H9 (cell line): ENCODE measurements at regions not wholly inside any gene's neighbourhood (a gene's known extent, or its start where the extent isn't known, plus 50 kb on each side); places are given as distances from the start of the nearest gene placed in this dataset.

ENCODE experiments used
- DNase-seq: peaks from one replicate; pipeline ENCODE4 v3.0.0-alpha.2; 2017
- H2AFZ ChIP-seq: one replicate; pipeline ENCODE4 v1.6.1; 2013; ENCODE audit warnings: mild to moderate bottlenecking, low read length, control low read depth, moderate library complexity
- H2AK5ac ChIP-seq: 2 replicates; pipeline ENCODE4 v1.6.1; 2013; ENCODE audit warnings: low read length, control low read depth, mixed read lengths; ENCODE audit not compliant: insufficient read length
- H2BK120ac ChIP-seq: one replicate; pipeline ENCODE4 v1.6.1; 2013; ENCODE audit warnings: low read depth, mild to moderate bottlenecking, low read length, control low read depth, inconsistent platforms; ENCODE audit not compliant: poor library complexity, severe bottlenecking
- H2BK12ac ChIP-seq: 2 replicates; pipeline ENCODE4 v1.6.1; 2013; ENCODE audit warnings: low read length, control low read depth, mixed read lengths, low read depth; ENCODE audit not compliant: insufficient read length
- H2BK15ac ChIP-seq: 2 replicates; pipeline ENCODE4 v1.6.1; 2013; ENCODE audit warnings: low read depth, low read length, control low read depth
- H2BK20ac ChIP-seq: one replicate; pipeline ENCODE4 v1.6.1; 2013; ENCODE audit warnings: low read depth, mild to moderate bottlenecking, low read length, control low read depth, inconsistent platforms; ENCODE audit not compliant: poor library complexity, severe bottlenecking
- H2BK5ac ChIP-seq: 2 replicates; pipeline ENCODE4 v1.6.1; 2013; ENCODE audit warnings: low read length, control low read depth, mixed read lengths; ENCODE audit not compliant: insufficient read length
- H3K14ac ChIP-seq: 2 replicates; pipeline ENCODE4 v1.6.1; 2013; ENCODE audit warnings: low read length, control low read depth; ENCODE audit not compliant: insufficient read depth
- H3K18ac ChIP-seq: 2 replicates; pipeline ENCODE4 v1.6.1; 2013; ENCODE audit warnings: low read depth, mild to moderate bottlenecking, mixed read lengths, low read length, control low read depth; ENCODE audit not compliant: insufficient read length
- H3K23ac ChIP-seq: 2 replicates; pipeline ENCODE4 v1.6.1; 2013; ENCODE audit warnings: low read length, control low read depth, mixed read lengths, low read depth; ENCODE audit not compliant: insufficient read length
- H3K23me2 ChIP-seq: 2 replicates; pipeline ENCODE4 v1.6.1; 2013; ENCODE audit warnings: low read depth, mild to moderate bottlenecking, mixed read lengths, low read length, control low read depth; ENCODE audit not compliant: insufficient read length, poor library complexity, severe bottlenecking
- H3K27ac ChIP-seq: 2 replicates; pipeline ENCODE4 v1.5.1; 2013; ENCODE audit warnings: low read length, control low read depth, mixed read lengths, low read depth; ENCODE audit not compliant: insufficient read length
- H3K27me3 ChIP-seq: 2 replicates; pipeline ENCODE4 v1.6.1; 2013; ENCODE audit warnings: low read length, control low read depth, inconsistent platforms; ENCODE audit not compliant: insufficient read depth
- H3K4ac ChIP-seq: 2 replicates; pipeline ENCODE4 v1.6.1; 2013; ENCODE audit warnings: low read depth, mild to moderate bottlenecking, control low read depth, inconsistent platforms, low read length, moderate library complexity
- H3K4me1 ChIP-seq: 2 replicates; pipeline ENCODE4 v1.6.1; 2013; ENCODE audit warnings: low read length, control low read depth, inconsistent platforms; ENCODE audit not compliant: insufficient read depth
- H3K4me2 ChIP-seq: 2 replicates; pipeline ENCODE4 v1.6.1; 2013; ENCODE audit warnings: low read length, control low read depth, mixed read lengths; ENCODE audit not compliant: insufficient read length, insufficient read depth
- H3K56ac ChIP-seq: 2 replicates; pipeline ENCODE4 v1.6.1; 2013; ENCODE audit warnings: low read depth, mild to moderate bottlenecking, mixed read lengths, low read length, control low read depth; ENCODE audit not compliant: insufficient read length
- H3K79me1 ChIP-seq: 2 replicates; pipeline ENCODE4 v1.6.1; 2013; ENCODE audit warnings: low read depth, mild to moderate bottlenecking, moderate library complexity, low read length, control low read depth, inconsistent platforms; ENCODE audit not compliant: insufficient read depth, poor library complexity, severe bottlenecking
- H3K79me2 ChIP-seq: 2 replicates; pipeline ENCODE4 v1.6.1; 2013; ENCODE audit warnings: low read length, control low read depth, inconsistent platforms; ENCODE audit not compliant: insufficient read depth
- H3K9ac ChIP-seq: 2 replicates; pipeline ENCODE4 v1.6.1; 2013; ENCODE audit warnings: low read length, control low read depth, mixed read lengths; ENCODE audit not compliant: insufficient read length; ENCODE audit errors: extremely low read depth
- H3K9me3 ChIP-seq: one replicate; pipeline ENCODE4 v1.6.1; 2013; ENCODE audit warnings: low read depth, low read length, inconsistent platforms; ENCODE audit not compliant: control insufficient read depth
- H3T11ph ChIP-seq: one replicate; pipeline ENCODE4 v1.6.1; 2013; ENCODE audit warnings: mild to moderate bottlenecking, low read length, control low read depth, inconsistent platforms
- H4K20me1 ChIP-seq: one replicate; pipeline ENCODE4 v1.6.1; 2013; ENCODE audit not compliant: control insufficient read depth, insufficient read length, insufficient read depth
- H4K5ac ChIP-seq: 2 replicates; pipeline ENCODE4 v1.6.1; 2013; ENCODE audit warnings: low read depth, mild to moderate bottlenecking, mixed read lengths, low read length, control low read depth; ENCODE audit not compliant: insufficient read length
- H4K8ac ChIP-seq: replicated peaks from 2 replicates; pipeline ENCODE4 v1.6.1; 2013; ENCODE audit warnings: low read length, control low read depth, mixed read lengths, low read depth; ENCODE audit not compliant: insufficient read length
- H4K91ac ChIP-seq: 2 replicates; pipeline ENCODE4 v1.6.1; 2013; ENCODE audit warnings: low read depth, mild to moderate bottlenecking, moderate library complexity, mixed read lengths, low read length, control low read depth; ENCODE audit not compliant: insufficient read length
- H3K27ac Mint-ChIP-seq, 3 experiments: 2 replicates in 2 of 3; 3 replicates in 1 of 3; pipeline ENCODE4 v1.8.0; 2020 to 2021; ENCODE audit warnings: mixed read lengths in 3 of 3, mild to moderate bottlenecking in 1 of 3, moderate library complexity in 1 of 3
- H3K27me3 Mint-ChIP-seq: 2 replicates; pipeline ENCODE4 v1.8.0; 2021; ENCODE audit warnings: low read depth, mild to moderate bottlenecking, moderate library complexity, mixed read lengths
- H3K36me3 Mint-ChIP-seq, 3 experiments: 2 replicates in 2 of 3; 3 replicates in 1 of 3; pipeline ENCODE4 v1.8.0; 2020 to 2021; ENCODE audit warnings: low read depth in 3 of 3, mixed read lengths in 3 of 3; ENCODE audit not compliant: insufficient read depth in 1 of 3
- H3K4me1 Mint-ChIP-seq, 2 experiments: 2 replicates each; pipeline ENCODE4 v1.8.0; 2020; ENCODE audit warnings: mixed read lengths in 2 of 2
- H3K4me3 Mint-ChIP-seq, 2 experiments: 2 replicates in 1 of 2; 3 replicates in 1 of 2; pipeline ENCODE4 v1.8.0; 2020 to 2021; ENCODE audit warnings: mild to moderate bottlenecking in 2 of 2, mixed read lengths in 2 of 2, moderate library complexity in 1 of 2
- H3K9me3 Mint-ChIP-seq, 2 experiments: 2 replicates in 1 of 2; 3 replicates in 1 of 2; pipeline ENCODE4 v1.8.0; 2020; ENCODE audit warnings: mild to moderate bottlenecking in 2 of 2, mixed read lengths in 2 of 2, moderate library complexity in 1 of 2
- WGBS: extraction: QIAGEN DNeasy Blood & Tissue Kit; methylation state at CpG from one replicate; pipeline ENCODE4 v1.1.7; 2013; ENCODE audit warnings: missing lambda C conversion rate, low lambda C conversion rate, mixed read lengths; ENCODE audit not compliant: insufficient read length; ENCODE audit errors: extremely low coverage; 5-methylcytosine and 5-hydroxymethylcytosine counted together
- TF ChIP-seq, protein P1 (sequence below): fragments of 200-600 bp; sonication (generic); conservative IDR thresholded peaks from 3 replicates; pipeline ENCODE4 v1.8.0; 2021; ENCODE audit warnings: antibody characterized with exemption, mild to moderate bottlenecking

- Mint-ChIP-seq H3K4me1 (peaks cover 6 to 7% of the 10 kb centered on the region in 2 experiments), H3K9me3 (peaks cover 5 to 11% of the 10 kb centered on the region in 2 experiments; a peak in 4 of 5 replicates), H3K36me3 (peaks cover 2 to 4% (median 3%) of the 10 kb centered on the region in 3 experiments; a peak in 2 of 7 replicates), H3K27me3 (no peaks in the 10 kb centered on the region; the same call in 1 of the 2 replicates), H3K4me3 (no peak overlapping the region), H3K27ac (no peak overlapping the region)
- H2BK5ac ChIP-seq: no peak overlapping the region
- no peak overlapping the region for H2BK15ac ChIP-seq
- H3K27me3 ChIP-seq: no peaks in the 10 kb centered on the region
- no peaks in the 10 kb centered on the region for H3K23me2 ChIP-seq
- no peaks in the 10 kb centered on the region for H3K9me3 ChIP-seq
- no peak overlapping the region for H3K4ac ChIP-seq
- DNase-seq: no peak
- no CpG with 5 or more reads among the region's 4 CpGs for WGBS
- no peak overlapping the region for H2BK12ac ChIP-seq
- no peak overlapping the region for H3K9ac ChIP-seq
- H3K56ac ChIP-seq: no peak overlapping the region
- H3K23ac ChIP-seq: no peak overlapping the region
- no peak overlapping the region for H2BK120ac ChIP-seq
- H4K8ac ChIP-seq: no peak overlapping the region
- no peak overlapping the region for H3T11ph ChIP-seq
- H3K18ac ChIP-seq: no peak overlapping the region
- no peak overlapping the region for H3K27ac ChIP-seq
- no peak overlapping the region for H3K14ac ChIP-seq
- no peak overlapping the region for H3K4me2 ChIP-seq
- no peaks in the 10 kb centered on the region for H4K20me1 ChIP-seq
- TF ChIP-seq, protein P1, sequence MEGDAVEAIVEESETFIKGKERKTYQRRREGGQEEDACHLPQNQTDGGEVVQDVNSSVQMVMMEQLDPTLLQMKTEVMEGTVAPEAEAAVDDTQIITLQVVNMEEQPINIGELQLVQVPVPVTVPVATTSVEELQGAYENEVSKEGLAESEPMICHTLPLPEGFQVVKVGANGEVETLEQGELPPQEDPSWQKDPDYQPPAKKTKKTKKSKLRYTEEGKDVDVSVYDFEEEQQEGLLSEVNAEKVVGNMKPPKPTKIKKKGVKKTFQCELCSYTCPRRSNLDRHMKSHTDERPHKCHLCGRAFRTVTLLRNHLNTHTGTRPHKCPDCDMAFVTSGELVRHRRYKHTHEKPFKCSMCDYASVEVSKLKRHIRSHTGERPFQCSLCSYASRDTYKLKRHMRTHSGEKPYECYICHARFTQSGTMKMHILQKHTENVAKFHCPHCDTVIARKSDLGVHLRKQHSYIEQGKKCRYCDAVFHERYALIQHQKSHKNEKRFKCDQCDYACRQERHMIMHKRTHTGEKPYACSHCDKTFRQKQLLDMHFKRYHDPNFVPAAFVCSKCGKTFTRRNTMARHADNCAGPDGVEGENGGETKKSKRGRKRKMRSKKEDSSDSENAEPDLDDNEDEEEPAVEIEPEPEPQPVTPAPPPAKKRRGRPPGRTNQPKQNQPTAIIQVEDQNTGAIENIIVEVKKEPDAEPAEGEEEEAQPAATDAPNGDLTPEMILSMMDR: no peak
- no peaks in the 10 kb centered on the region for H3K79me2 ChIP-seq
- no peak overlapping the region for H4K91ac ChIP-seq
- no peak overlapping the region for H2AFZ ChIP-seq
- H3K79me1 ChIP-seq: no peaks in the 10 kb centered on the region
- H2BK20ac ChIP-seq: no peak overlapping the region
- H3K4me1 ChIP-seq: peaks cover 3% of the 10 kb centered on the region
- H4K5ac ChIP-seq: no peak overlapping the region
- no peak overlapping the region for H2AK5ac ChIP-seq
Observed at GRCh38 chr5:87844866-87845265, 423.8 kb downstream of the TMEM161B start.
